Astrocyte of the spinal cord (primary cell): ENCODE measurements at regions not wholly inside any gene's neighbourhood (a gene's known extent, or its start where the extent isn't known, plus 50 kb on each side); places are given as distances from the start of the nearest gene placed in this dataset.
"Not testable (repeated sequence)": the region's sequence is repeated elsewhere in the genome, so short reads cannot be mapped to it uniquely, and the experiment has no call there.

Source experiments
- DNase-seq: peaks from one replicate; pipeline ENCODE4 v3.0.0; 2011; ENCODE audit warnings: low read depth, low spot score
- H3K4me3 ChIP-seq: 2 replicates; pipeline ENCODE4 v1.5.1; 2011; ENCODE audit warnings: low read depth, mild to moderate bottlenecking, low read length, moderate library complexity
- in situ Hi-C: cut with HindIII; loops from 2 replicates; pipeline ENCODE4 v1.10.0; 2017; ENCODE audit warnings: low sequenced_read_pairs
- TF ChIP-seq, protein P1 (sequence below): IDR thresholded peaks from 2 replicates; pipeline ENCODE4 v1.5.1; 2012; ENCODE audit warnings: low read depth, mild to moderate bottlenecking, low read length, inconsistent platforms

DNA sequence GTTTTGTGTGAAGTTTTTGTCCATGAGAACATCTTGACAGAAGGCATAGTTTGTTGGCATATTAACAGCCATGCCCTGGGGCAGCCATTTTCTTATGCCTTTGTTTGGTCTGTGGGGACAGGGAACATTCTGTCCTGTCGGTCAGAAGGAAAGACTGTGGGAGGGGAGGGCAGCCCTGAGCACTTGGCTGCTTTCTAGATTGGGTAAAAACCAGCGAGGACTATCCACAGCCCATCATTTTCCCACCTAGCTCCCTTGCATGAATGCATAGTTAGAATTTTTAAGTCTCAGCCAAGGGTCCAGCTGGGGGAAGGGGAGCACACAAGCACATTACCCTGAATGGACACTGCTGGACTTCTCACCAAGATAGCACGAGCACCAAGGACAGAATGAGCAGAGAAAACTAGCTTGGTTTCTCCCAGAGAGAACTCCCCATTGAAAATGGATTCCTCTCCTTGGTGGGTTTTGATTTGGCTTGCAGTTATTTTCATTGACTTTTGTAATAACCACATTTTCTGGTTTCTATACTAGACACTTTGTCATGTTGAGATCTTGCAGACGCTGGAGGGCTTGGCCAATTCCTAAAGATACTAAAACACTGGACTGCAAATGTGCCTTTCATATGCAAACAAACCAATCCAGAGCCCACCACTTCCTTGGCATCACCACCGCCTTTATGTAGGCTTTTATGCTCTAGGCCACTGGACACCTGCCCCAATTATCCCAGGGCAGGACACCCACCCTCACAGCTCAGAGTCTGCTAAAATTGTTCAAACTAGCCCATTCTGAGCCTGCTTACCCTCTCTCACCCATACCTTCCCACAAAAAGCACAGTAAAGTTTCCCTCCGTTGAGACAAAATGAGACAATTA, 129.9 kb downstream of the BOD1 start:
- no peak for DNase-seq
- no peak overlapping the region for H3K4me3 ChIP-seq
- in situ Hi-C loops = no loop called here
- TF ChIP-seq, protein P1, sequence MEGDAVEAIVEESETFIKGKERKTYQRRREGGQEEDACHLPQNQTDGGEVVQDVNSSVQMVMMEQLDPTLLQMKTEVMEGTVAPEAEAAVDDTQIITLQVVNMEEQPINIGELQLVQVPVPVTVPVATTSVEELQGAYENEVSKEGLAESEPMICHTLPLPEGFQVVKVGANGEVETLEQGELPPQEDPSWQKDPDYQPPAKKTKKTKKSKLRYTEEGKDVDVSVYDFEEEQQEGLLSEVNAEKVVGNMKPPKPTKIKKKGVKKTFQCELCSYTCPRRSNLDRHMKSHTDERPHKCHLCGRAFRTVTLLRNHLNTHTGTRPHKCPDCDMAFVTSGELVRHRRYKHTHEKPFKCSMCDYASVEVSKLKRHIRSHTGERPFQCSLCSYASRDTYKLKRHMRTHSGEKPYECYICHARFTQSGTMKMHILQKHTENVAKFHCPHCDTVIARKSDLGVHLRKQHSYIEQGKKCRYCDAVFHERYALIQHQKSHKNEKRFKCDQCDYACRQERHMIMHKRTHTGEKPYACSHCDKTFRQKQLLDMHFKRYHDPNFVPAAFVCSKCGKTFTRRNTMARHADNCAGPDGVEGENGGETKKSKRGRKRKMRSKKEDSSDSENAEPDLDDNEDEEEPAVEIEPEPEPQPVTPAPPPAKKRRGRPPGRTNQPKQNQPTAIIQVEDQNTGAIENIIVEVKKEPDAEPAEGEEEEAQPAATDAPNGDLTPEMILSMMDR = no peak

DNA sequence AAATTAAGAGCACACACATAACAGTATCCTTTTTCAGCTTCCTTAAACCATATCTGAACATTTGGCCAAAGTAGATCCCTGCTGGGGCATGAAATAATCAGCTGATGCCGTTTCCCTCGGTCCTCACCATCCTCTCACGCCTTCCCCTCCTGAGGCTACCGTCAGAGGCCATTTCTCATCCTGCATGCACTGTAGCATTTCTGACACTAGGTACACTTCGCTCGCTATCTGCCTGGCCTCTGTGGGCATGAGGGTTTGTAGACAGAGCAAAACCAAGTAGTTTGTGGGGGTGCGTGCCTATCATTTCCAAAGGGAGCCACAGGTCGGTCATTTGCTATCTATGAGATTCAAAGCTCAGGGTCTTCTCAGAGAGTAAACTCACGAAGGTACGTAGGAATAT, 131.9 kb downstream of the BOD1 start:
- in situ Hi-C loops = no loop called here
- DNase-seq = no peak
- no peak overlapping the region for H3K4me3 ChIP-seq
- TF ChIP-seq, protein P1 = no peak

DNA sequence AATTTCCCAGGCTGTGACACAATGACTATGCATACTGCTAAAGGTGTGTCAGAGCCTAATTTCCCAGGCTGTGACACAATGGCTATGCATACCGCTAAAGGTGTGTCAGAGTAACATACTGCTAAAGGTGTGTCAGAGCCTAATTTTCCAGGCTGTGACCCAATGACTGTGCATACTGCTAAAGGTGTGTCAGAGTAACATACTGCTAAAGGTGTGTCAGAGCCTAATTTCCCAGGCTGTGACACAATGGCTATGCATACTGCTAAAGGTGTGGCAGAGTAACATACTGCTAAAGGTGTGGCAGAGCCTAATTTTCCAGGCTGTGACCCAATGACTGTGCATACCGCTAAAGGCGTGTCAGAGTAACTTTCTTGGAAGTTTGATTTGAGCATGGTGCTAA, 132.9 kb downstream of the BOD1 start:
- in situ Hi-C loops, H3K4me3 ChIP-seq, DNase-seq: not testable (repeated sequence)

DNA sequence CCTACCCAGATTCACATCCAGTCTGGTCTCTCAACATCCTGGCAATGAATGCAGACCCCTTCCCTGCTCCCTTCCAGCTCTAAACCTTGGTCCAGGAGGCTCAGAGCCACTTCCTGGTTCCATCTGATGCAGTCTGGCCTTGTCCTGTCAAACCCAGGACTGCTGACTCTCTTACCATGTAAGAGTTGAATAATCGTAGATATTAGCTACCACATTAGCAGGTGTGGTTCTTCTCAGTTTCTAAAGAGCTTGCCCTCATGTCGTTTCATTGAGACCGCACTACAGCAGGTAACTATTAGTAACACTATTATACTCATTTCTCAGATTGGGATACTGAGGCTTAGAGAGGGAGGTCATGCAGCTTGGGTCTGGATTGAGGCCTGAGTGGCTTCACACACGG, 133.3 kb downstream of the BOD1 start:
- no peak overlapping the region for H3K4me3 ChIP-seq
- TF ChIP-seq, protein P1 = no peak
- DNase-seq = no peak
- in situ Hi-C loops = no loop called here

DNA sequence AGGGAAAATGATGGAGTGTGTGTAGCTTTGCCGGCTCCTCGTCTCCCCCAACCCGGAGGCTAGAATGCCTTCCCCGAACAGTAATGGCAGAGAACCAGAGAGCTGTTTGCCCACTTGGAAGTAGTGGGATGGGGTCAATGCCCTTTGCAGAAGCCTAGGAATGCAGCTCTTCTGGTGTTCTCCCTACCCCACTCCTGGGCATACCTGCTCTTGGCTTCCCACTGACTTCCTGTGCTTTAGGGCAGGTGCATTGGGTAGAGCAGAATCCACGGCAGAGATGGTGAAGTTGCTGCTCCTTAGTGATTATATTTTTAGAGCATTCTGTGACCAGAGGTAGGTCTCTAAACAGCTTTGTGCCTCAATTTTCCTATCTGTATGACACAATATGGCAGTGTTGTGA, 134.6 kb downstream of the BOD1 start:
- TF ChIP-seq, protein P1 = no peak
- in situ Hi-C loops = no loop called here
- no peak for DNase-seq
- H3K4me3 ChIP-seq = no peak overlapping the region

DNA sequence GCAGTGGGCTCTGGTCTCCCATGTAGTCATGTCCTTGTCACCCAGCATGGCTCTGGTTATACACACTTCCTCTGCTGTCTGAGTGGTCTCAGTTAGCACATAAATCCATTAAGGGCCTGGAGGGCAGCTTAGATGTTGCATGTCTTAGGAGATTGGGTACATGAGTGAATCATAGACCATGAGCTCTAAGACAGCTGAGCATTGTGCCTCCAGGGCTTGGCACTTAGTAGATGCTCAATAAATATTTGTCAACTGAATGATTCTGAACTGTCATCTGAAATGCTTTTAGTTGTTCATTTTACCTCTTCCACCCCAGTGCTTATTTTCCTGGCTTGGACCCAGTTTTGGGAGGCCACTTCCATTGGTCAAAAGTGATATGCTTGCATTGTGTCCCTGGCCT, 135.6 kb downstream of the BOD1 start:
- no peak overlapping the region for H3K4me3 ChIP-seq
- in situ Hi-C loops = no loop called here
- DNase-seq = no peak
- TF ChIP-seq, protein P1 = no peak

DNA sequence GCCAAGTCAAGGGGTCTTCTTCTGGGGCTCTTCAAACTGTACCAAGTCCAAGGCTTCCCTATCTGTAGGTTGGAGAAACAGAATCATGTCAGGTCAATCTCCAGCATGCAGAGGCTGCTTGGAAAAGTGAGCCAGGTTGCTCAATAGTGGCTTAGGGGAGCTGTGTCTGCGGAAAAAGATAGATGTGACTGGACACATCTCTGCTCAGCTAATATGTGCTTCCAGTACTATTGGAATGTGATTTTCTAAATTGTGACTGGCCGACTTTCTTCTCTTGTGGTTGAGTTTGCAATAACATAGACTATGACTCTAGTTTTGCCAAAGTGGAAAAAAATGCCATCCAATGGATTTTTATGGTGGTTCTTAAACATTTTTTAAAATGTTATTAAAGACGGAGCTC, 136.7 kb downstream of the BOD1 start:
- H3K4me3 ChIP-seq = no peak overlapping the region
- in situ Hi-C loops = no loop called here
- DNase-seq = no peak
- TF ChIP-seq, protein P1 = no peak
